GM19372 (cell line): ENCODE measurements at regions not wholly inside any gene's neighbourhood (a gene's known extent, or its start where the extent isn't known, plus 50 kb on each side); places are given as distances from the start of the nearest gene placed in this dataset.

Experiments
- ATAC-seq: cut with Tn5 transposase; IDR thresholded peaks from one replicate; pipeline ENCODE4 v1.9.1; 2021; ENCODE audit warnings: mild to moderate bottlenecking, low read depth, moderate library complexity; ENCODE audit not compliant: unreplicated experiment

DNA sequence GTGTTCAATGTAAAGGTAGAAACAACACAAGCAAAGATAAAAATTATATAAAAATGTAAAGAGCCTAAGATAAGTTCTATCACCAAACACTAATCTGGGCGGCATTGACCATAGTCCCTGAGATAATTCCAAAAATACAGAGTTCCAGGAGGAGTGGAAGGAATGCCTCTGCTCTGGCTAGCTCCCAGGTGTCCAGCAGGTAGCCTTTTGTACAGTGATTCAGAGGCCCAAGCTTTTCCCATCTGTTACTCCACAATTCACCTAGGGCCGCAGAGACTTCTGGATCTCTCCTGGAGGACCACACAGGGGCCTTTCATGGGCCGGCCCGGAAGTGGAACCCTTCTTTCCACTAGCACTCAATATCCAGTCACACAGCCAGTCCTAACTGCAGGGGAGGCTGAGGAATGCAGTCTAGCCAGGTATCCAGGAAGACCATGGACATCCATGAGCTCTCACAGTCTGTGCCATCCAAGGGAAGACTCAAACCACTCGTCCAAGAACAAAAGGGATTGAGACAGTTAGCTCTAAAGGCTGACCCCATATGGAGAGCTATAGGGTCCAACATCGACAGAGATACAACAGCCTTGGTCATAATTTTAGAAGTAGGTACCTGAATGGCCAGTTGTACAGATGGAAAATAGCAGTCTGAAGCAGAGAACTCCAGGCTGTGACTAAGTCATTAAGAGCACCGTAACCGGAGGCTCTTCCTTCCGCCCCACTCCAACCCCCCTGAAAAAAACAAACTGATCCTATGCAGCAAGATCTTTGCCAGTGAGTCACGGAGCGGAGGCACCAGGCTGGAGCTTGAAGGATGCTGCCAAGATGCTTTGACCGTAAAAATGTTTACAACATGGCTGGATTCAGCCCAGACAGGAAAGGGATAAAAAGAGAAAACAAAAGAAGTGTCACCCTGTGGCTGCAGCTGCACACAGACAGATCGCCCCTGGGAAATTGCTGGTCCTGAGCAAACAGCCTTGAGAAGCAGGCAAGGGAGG, 204.8 kb downstream of the NUAK1 start:
- ATAC-seq = no peak

- no peak for ATAC-seq
These were observed 203.6 kb downstream of the NUAK1 start for GRCh38 chr12:105935106-105935505.

GRCh38 chr12:105935981-105936380, 202.8 kb downstream of the NUAK1 start:
- ATAC-seq = no peak

DNA sequence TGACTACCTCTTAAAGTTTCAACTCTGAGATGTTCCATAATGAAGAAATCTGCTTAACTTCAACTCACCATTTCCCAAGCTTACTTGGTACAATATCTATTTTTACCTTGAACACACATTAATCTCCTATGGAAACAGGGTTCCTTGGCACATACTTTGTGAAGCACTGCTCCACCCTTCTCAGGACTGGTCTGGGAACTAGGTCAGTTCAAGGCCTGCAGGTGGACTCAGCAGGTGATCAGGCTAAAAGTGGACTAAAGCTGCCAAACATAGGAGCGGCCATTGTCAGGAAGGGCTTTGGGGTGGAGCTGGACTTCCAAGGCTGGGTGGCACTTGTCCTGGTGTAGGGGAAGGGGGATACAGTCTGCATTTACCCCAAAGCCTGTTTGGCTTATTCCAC, 202.3 kb downstream of the NUAK1 start:
- ATAC-seq = no peak

DNA sequence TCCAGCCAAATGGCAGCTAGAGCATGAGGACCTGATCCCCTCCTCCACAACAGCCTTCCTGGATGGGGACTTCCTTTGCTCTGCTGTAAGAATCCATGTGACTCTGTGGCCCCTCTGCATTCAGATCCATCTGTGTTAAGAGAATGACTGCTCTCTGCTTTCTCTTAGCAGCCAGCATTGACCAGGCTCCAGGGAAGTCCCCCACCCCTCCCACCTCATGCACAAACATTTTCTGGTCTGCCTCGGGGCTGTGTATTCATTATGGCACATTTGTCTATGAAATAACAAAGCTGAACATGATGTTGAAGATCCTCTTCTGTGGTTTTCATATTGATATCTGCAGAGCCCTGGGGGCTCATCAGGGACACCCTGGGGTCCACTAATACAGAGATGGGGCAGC, 201.7 kb downstream of the NUAK1 start:
- no peak for ATAC-seq

- ATAC-seq = no peak
These were observed 199.5 kb downstream of the NUAK1 start for GRCh38 chr12:105939181-105939721.

- no peak for ATAC-seq
These were observed 196.5 kb downstream of the NUAK1 start for GRCh38 chr12:105942281-105942680.

GRCh38 chr12:105943525-105943924, 195.2 kb downstream of the NUAK1 start:
- ATAC-seq = no peak

- no peak for ATAC-seq
These were observed 194.1 kb downstream of the NUAK1 start for GRCh38 chr12:105944628-105945027.

- ATAC-seq = no peak
These were observed 192.9 kb downstream of the NUAK1 start for GRCh38 chr12:105945880-105946279.

DNA sequence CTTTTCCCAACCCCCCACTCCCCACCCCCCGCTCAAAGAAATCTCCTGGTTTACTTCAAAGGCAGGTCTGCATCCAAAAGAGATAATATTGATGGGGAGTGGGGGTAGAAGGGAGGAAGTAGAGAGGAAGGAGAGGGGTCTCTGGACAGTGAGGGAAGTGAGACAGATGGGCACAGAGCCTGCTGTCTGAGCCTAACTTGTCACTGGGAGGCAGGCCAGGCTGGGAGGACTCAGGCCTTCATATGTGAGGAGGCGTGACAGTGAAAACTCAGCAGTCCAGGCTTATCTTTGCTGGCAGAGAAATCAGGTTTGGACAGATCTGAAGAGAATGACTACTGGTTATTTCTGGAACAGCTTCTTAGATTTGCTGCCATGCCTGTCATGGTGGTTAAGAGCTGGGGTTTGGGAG, 192.3 kb downstream of the NUAK1 start:
- no peak for ATAC-seq

GRCh38 chr12:105947906-105948305, 190.8 kb downstream of the NUAK1 start:
- ATAC-seq = no peak

DNA sequence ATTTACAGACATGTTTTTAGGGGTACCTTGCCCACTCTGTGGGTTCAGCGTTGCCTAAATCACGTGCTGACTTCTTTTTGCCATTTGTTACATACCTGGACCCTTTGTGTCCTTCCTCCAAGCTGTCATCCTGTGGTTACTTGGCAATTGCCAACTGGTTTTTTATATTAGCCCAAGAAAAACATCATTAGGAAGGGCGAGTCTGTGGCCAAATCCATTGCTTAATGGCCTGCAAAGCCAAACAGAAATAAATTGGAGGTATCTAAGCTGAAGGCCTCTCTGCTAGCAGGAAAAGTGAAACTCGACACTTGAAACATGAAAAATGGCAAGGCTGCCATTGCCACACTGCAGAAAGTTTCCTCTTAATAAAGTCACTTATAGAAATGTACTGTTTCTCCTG, 190.4 kb downstream of the NUAK1 start:
- ATAC-seq = no peak

GRCh38 chr12:105949391-105949790, 189.4 kb downstream of the NUAK1 start:
- ATAC-seq = no peak

DNA sequence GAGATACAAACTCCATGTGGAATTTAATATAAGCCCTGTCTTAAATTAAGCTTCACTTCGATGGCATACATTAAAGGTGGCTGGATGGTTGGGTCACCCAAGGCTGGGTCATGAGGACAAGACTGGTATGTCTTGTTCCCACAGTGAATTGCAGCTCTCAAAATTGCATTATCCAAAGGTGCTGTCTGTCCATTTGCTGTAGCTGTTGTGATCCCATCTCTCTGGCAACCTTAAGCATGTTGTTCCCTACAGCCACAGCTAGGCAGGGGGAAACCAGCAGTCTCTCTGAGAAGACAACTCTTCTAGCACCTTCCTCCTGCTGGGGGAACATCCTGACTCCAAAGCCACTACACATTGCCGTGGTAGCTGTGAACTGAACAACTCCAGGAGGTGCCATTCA, 187.0 kb downstream of the NUAK1 start:
- no peak for ATAC-seq

DNA sequence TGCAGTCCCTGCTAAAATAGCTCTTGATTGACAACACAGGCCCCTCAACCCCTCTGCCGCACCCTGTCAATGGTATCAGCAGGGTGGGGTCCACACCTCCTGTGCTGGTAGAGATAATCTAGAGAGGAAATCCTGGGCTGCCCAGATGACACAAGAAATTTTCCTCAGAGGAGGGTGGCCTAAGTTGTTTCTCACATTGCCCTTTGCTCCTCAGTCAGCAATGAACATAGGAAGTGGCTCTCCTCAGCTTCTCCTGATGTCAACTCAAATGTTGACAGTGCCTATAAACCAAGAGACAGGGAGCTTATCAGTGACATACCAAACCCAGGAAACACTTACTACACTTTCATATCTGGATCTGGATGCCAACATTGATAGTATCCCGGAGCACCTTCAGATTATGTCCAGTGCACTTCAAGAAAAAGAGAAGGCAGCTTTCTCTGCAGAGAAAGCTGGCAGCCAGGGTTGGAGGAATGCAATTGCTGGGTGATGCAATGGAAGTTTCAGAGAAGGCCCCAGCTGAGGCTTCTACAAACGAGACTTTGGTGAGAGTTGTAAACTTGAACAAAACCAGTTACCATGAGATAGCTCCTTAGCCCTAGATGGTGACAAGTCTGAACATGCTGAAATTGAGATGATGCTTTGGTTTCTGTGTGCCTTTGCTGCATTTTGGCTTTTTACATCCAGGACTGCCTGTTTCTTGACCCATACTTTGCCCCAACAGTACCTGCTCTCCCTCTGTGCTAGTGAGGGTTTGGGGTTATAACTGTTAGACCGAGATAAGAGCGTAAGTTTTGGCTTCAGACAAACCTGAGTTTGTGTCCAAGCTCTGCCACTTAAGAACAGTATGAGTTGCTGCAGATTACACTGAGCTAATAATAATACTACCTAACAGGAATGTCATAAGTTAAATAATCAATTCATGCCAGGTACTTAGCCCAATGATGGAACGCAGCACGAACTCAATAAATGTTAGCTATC, 183.5 kb downstream of the NUAK1 start:
- ATAC-seq = no peak

DNA sequence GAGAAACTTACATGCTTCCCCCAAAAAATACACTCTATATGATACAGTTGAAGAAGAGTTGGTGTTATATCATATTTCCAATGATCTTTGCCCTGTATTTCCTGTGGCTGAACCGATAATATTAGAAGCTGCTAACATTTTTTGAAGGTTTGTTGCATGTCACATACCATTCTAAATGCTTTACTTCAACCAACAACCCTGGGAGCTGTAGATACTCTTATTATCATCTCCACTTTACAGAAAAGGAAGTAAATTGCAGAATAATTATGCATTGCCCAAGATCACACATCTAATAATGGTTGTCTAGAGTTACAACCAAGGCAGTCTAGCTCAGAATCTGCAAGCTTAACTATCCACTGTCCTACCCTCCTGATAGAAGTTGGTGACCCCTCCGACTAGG, 182.8 kb downstream of the NUAK1 start:
- no peak for ATAC-seq

- no peak for ATAC-seq
These were observed 181.9 kb downstream of the NUAK1 start for GRCh38 chr12:105956662-105957457.

- ATAC-seq = no peak
These were observed 178.3 kb downstream of the NUAK1 start for GRCh38 chr12:105960319-105961083.
